Calu3 (cell line): ENCODE measurements at regions not wholly inside any gene's neighbourhood (a gene's known extent, or its start where the extent isn't known, plus 50 kb on each side); places are given as distances from the start of the nearest gene placed in this dataset.

Experiments
- BruUV-seq: library from RNA; stranded (reverse); fragments of 400-500 nt; replicated peaks from 2 replicates; lab custom pipeline; 2021; lab: Mats Ljungman, UMichigan
- CTCF ChIA-PET: fragments of 300-600 bp; sonication (Branson Sonifier 250); formaldehyde crosslinking; loops from one replicate; lab custom pipeline; 2022; ENCODE audit warnings: antibody characterized with exemption; lab: Charles Lee
- DNase-seq: peaks from one replicate; pipeline ENCODE4 v3.0.0; 2022
- H3K27ac Mint-ChIP-seq: one replicate; pipeline ENCODE4 v1.8.0; 2022; ENCODE audit warnings: mixed read lengths; ENCODE audit not compliant: unreplicated experiment
- H3K27me3 Mint-ChIP-seq: one replicate; pipeline ENCODE4 v1.8.0; 2022; ENCODE audit warnings: mixed read lengths; ENCODE audit not compliant: unreplicated experiment
- H3K36me3 Mint-ChIP-seq: one replicate; pipeline ENCODE4 v1.8.0; 2022; ENCODE audit warnings: mild to moderate bottlenecking, moderate library complexity, mixed read lengths; ENCODE audit not compliant: insufficient read depth, unreplicated experiment
- H3K4me1 Mint-ChIP-seq: one replicate; pipeline ENCODE4 v1.8.0; 2022; ENCODE audit warnings: mild to moderate bottlenecking, low read depth, mixed read lengths; ENCODE audit not compliant: unreplicated experiment
- H3K4me3 Mint-ChIP-seq: one replicate; pipeline ENCODE4 v1.8.0; 2022; ENCODE audit warnings: mild to moderate bottlenecking, low read depth, moderate library complexity, mixed read lengths; ENCODE audit not compliant: unreplicated experiment
- H3K9me3 Mint-ChIP-seq: one replicate; pipeline ENCODE4 v1.8.0; 2022; ENCODE audit warnings: low read depth, mixed read lengths; ENCODE audit not compliant: unreplicated experiment
- intact Hi-C: fragments of 100-400 bp; cut with micrococcal nuclease; formaldehyde crosslinking; loops from one replicate; pipeline ENCODE4 v1.10.0; 2022; ENCODE audit not compliant: unreplicated experiment
- TF ChIP-seq, protein P1 (sequence below): fragments of 200-600 bp; IDR thresholded peaks from one replicate; pipeline ENCODE4 v1.8.0; 2022; ENCODE audit warnings: antibody characterized with exemption; ENCODE audit not compliant: unreplicated experiment

GRCh38 chr2:200156166-200156835 is 150.2 kb upstream of the SPATS2L start:
- Mint-ChIP-seq H3K27me3 (no peaks in the 10 kb centered on the region), H3K9me3 (peaks cover 9% of the 10 kb centered on the region), H3K4me1 (peaks cover 34% of the 10 kb centered on the region), H3K27ac (peak overlapping the region; percentile 50), H3K36me3 (no peaks in the 10 kb centered on the region), H3K4me3 (peak overlapping the region; percentile 51)
- CTCF ChIA-PET, result interaction anchor here (0.6 to 0.7 kb wide), 3 partner anchors 187 to 493 kb away, joined by 4 to 9 read pairs (median 4); no protein-coding TSS in a partner anchor
- intact Hi-C loops, result loop anchor here (5.0 to 10.0 kb wide), 2 partner anchors 146 to 172 kb away; no protein-coding TSS in a partner anchor
- peak; percentile 59 for DNase-seq
- BruUV-seq, result no TSS peak
- TF ChIP-seq, protein P1, sequence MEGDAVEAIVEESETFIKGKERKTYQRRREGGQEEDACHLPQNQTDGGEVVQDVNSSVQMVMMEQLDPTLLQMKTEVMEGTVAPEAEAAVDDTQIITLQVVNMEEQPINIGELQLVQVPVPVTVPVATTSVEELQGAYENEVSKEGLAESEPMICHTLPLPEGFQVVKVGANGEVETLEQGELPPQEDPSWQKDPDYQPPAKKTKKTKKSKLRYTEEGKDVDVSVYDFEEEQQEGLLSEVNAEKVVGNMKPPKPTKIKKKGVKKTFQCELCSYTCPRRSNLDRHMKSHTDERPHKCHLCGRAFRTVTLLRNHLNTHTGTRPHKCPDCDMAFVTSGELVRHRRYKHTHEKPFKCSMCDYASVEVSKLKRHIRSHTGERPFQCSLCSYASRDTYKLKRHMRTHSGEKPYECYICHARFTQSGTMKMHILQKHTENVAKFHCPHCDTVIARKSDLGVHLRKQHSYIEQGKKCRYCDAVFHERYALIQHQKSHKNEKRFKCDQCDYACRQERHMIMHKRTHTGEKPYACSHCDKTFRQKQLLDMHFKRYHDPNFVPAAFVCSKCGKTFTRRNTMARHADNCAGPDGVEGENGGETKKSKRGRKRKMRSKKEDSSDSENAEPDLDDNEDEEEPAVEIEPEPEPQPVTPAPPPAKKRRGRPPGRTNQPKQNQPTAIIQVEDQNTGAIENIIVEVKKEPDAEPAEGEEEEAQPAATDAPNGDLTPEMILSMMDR, result no peak

GRCh38 chr2:200158647-200159356 is 147.7 kb upstream of the SPATS2L start:
- no TSS peak for BruUV-seq
- no peaks in the 10 kb centered on the region for H3K9me3 Mint-ChIP-seq
- TF ChIP-seq, protein P1, result no peak
- H3K27me3 Mint-ChIP-seq, result no peaks in the 10 kb centered on the region
- peaks cover 40% of the 10 kb centered on the region for H3K4me1 Mint-ChIP-seq
- H3K4me3 Mint-ChIP-seq, result no peak overlapping the region
- DNase-seq, result no peak
- H3K36me3 Mint-ChIP-seq, result peaks cover 4% of the 10 kb centered on the region
- intact Hi-C loops, result loop anchor here (5.0 to 10.0 kb wide), 2 partner anchors 143 to 174 kb away; no protein-coding TSS in a partner anchor
- CTCF ChIA-PET, result interaction anchor here (0.8 to 1.6 kb wide), 2 partner anchors 66 to 145 kb away, joined by 3 read pairs; no protein-coding TSS in a partner anchor
- H3K27ac Mint-ChIP-seq, result no peak overlapping the region

DNA sequence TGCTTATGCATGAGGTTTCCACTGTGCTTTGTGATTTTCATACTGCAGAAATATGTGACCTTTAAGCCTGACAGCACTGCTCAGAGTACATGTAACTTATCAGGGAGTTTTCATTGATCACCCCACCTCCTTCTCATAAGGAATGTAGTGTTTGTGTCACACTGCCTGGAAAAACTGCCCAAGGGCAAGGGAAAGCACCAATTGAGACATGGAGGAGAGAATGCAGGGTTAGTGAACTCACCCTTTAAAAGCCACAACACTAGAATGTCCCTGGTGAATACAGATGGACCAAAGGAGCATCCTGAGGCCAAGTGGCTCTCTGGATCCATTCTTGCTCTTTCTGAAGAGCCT is 147.2 kb upstream of the SPATS2L start:
- peak overlapping the region; percentile 17 for H3K27ac Mint-ChIP-seq

More for the DNA sequence above, 147.2 kb upstream of the SPATS2L start:
- peaks cover 45% of the 10 kb centered on the region for H3K4me1 Mint-ChIP-seq
- intact Hi-C loops, result loop anchor here (5.0 to 10.0 kb wide), 2 partner anchors 143 to 175 kb away; no protein-coding TSS in a partner anchor
- no peaks in the 10 kb centered on the region for H3K9me3 Mint-ChIP-seq
- H3K27me3 Mint-ChIP-seq, result no peaks in the 10 kb centered on the region
- H3K36me3 Mint-ChIP-seq, result peaks cover 8% of the 10 kb centered on the region
- DNase-seq, result peak; percentile 24
- H3K4me3 Mint-ChIP-seq, result no peak overlapping the region
- no TSS peak for BruUV-seq
- CTCF ChIA-PET, result interaction anchor here (0.8 to 1.6 kb wide), 2 partner anchors 66 to 144 kb away, joined by 3 read pairs; no protein-coding TSS in a partner anchor
- TF ChIP-seq, protein P1, result no peak
